ENCODE measurements at regions not wholly inside any gene's neighbourhood (a gene's known extent, or its start where the extent isn't known, plus 50 kb on each side); places are given as distances from the start of the nearest gene placed in this dataset.

DNA sequence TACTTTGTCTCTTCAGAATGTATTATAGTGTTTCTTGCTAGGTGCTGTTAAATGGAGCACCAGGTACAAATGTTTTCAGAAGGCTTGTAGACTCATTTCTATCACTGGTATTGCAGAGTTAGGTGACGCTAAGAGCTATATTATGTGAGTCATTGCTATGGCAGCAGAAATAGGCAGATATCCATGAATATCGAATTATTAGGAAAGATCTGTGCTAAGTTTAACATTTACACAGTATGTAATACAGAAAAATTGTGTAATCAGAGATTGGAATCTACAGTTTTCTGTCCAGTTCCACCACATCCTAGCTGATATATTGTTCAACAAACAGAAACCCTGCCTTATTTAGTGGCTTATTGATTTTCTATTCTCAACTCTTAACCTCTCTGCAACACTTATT lies 1025.5 kb downstream of the STIM2 start:
- Histone ChIP-seq H3K27me3 (ENCODE audit: control insufficient read depth, low read length) (no peaks in the 10 kb centered on the region), H4K20me1 (ENCODE audit: control insufficient read depth, insufficient read depth, low read depth, low read length) (no peaks in the 10 kb centered on the region), H3K9me2 (replicated peaks; ENCODE audit: control insufficient read depth, low read length) (no peaks in the 10 kb centered on the region), H3K36me3 (ENCODE audit: control insufficient read depth, low read length) (no peaks in the 10 kb centered on the region), H3K27ac (ENCODE audit: low read depth, low read length) (no peak overlapping the region), H3K4me2 (ENCODE audit: low read length) (no peak overlapping the region), H3F3A (ENCODE audit: control insufficient read depth, insufficient read depth) (no peaks in the 10 kb centered on the region), H3K79me2 (ENCODE audit: control insufficient read depth, low read length) (no peaks in the 10 kb centered on the region), H3K4me3 (ENCODE audit: low read length) (no peak overlapping the region), H3K9me3 (ENCODE audit: control insufficient read depth, insufficient read depth, low read length) (no peaks in the 10 kb centered on the region), H3K4me1 (ENCODE audit: control insufficient read depth, low read length) (no peaks in the 10 kb centered on the region)
- TF ChIP-seq, protein P1, sequence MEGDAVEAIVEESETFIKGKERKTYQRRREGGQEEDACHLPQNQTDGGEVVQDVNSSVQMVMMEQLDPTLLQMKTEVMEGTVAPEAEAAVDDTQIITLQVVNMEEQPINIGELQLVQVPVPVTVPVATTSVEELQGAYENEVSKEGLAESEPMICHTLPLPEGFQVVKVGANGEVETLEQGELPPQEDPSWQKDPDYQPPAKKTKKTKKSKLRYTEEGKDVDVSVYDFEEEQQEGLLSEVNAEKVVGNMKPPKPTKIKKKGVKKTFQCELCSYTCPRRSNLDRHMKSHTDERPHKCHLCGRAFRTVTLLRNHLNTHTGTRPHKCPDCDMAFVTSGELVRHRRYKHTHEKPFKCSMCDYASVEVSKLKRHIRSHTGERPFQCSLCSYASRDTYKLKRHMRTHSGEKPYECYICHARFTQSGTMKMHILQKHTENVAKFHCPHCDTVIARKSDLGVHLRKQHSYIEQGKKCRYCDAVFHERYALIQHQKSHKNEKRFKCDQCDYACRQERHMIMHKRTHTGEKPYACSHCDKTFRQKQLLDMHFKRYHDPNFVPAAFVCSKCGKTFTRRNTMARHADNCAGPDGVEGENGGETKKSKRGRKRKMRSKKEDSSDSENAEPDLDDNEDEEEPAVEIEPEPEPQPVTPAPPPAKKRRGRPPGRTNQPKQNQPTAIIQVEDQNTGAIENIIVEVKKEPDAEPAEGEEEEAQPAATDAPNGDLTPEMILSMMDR (IDR thresholded peaks at IDR 0.05; ENCODE audit: low read depth, low read length, poor library complexity, severe bottlenecking): no peak
- TF ChIP-seq EZH2phosphoT487 (IDR thresholded peaks at IDR 0.05; ENCODE audit: borderline replicate concordance, low read length): no peak

DNA sequence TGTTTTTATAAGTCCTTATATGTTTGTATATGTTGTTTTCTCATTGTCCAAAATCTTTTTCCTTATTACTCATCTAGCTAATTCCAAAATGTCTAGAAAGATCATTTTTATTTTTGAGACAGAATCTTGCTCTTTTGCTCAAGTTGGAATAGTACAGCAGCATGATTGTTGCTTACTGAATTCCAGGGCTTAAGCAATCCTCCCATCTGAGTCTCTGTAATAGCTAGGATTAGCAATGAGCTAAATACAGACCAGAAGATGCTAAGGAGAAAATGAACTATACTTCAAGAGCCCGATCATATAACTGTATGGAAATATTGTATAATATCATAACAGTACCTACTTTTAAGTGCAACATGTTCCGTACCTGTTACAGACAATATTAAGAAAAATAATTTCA lies 1027.0 kb downstream of the STIM2 start:
- H3K4me2 ChIP-seq (ENCODE audit: low read length): no peak overlapping the region
- H4K20me1 ChIP-seq (ENCODE audit: control insufficient read depth, insufficient read depth, low read depth, low read length): no peaks in the 10 kb centered on the region
- H3K79me2 ChIP-seq (ENCODE audit: control insufficient read depth, low read length): no peaks in the 10 kb centered on the region
- H3K27me3 ChIP-seq (ENCODE audit: control insufficient read depth, low read length): no peaks in the 10 kb centered on the region
- H3K36me3 ChIP-seq (ENCODE audit: control insufficient read depth, low read length): no peaks in the 10 kb centered on the region
- H3K4me1 ChIP-seq (ENCODE audit: control insufficient read depth, low read length): no peaks in the 10 kb centered on the region
- H3K9me3 ChIP-seq (ENCODE audit: control insufficient read depth, insufficient read depth, low read length): no peaks in the 10 kb centered on the region
- no peak overlapping the region for H3K27ac ChIP-seq (ENCODE audit: low read depth, low read length)
- no peaks in the 10 kb centered on the region for H3K9me2 ChIP-seq (replicated peaks; ENCODE audit: control insufficient read depth, low read length)
- H3K4me3 ChIP-seq (ENCODE audit: low read length): no peak overlapping the region
- no peaks in the 10 kb centered on the region for H3F3A ChIP-seq (ENCODE audit: control insufficient read depth, insufficient read depth)
- no peak for TF ChIP-seq EZH2phosphoT487 (IDR thresholded peaks at IDR 0.05; ENCODE audit: borderline replicate concordance, low read length)
- TF ChIP-seq, protein P1 (IDR thresholded peaks at IDR 0.05; ENCODE audit: low read depth, low read length, poor library complexity, severe bottlenecking): no peak

DNA sequence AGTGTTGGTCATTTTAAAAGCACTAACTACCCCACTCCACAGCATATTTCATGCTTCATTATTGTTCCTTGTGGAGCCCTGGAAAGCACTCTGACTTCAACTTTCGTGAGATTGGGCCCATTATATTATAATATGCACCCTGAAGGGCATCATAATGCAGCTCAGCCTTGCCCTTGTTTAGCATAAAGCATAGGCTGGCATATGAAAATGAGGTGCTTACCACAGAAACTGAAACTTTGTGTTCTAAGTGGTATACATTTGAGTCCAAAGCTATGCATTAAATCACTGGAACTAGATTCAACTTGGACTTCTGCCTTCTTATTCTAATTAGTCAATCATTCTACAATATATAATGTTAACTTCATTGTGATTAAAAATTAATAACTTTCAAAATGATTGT lies 1027.9 kb downstream of the STIM2 start:
- no peaks in the 10 kb centered on the region for H3K27me3 ChIP-seq (ENCODE audit: control insufficient read depth, low read length)
- H3K79me2 ChIP-seq (ENCODE audit: control insufficient read depth, low read length): no peaks in the 10 kb centered on the region
- H3K27ac ChIP-seq (ENCODE audit: low read depth, low read length): no peak overlapping the region
- no peaks in the 10 kb centered on the region for H3K9me3 ChIP-seq (ENCODE audit: control insufficient read depth, insufficient read depth, low read length)
- H3K4me1 ChIP-seq (ENCODE audit: control insufficient read depth, low read length): no peaks in the 10 kb centered on the region
- H3K4me3 ChIP-seq (ENCODE audit: low read length): no peak overlapping the region
- no peaks in the 10 kb centered on the region for H4K20me1 ChIP-seq (ENCODE audit: control insufficient read depth, insufficient read depth, low read depth, low read length)
- H3K4me2 ChIP-seq (ENCODE audit: low read length): no peak overlapping the region
- no peak for TF ChIP-seq EZH2phosphoT487 (IDR thresholded peaks at IDR 0.05; ENCODE audit: borderline replicate concordance, low read length)
- TF ChIP-seq, protein P1 (IDR thresholded peaks at IDR 0.05; ENCODE audit: low read depth, low read length, poor library complexity, severe bottlenecking): no peak
- H3F3A ChIP-seq (ENCODE audit: control insufficient read depth, insufficient read depth): no peaks in the 10 kb centered on the region
- H3K36me3 ChIP-seq (ENCODE audit: control insufficient read depth, low read length): no peaks in the 10 kb centered on the region
- H3K9me2 ChIP-seq (replicated peaks; ENCODE audit: control insufficient read depth, low read length): no peaks in the 10 kb centered on the region

DNA sequence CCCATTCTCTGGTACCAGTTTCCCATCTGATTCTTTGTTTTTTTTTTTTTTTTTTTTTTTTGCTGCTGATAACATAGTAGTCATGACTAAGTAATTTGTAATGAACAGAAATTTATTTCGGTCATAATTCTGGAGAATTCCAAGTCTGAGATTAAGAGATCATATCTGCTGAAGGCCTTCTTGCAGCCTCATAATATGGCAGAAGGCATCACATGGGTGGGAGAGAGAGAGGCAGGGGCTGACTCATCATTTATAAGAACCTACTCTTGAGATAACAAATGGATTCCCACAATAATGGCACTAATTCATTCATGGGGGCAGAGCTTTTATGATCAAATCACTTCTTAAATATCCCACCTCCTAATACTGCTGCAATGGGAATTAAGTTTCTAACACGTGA lies 1034.3 kb downstream of the STIM2 start:
- H4K20me1 ChIP-seq (ENCODE audit: control insufficient read depth, insufficient read depth, low read depth, low read length): no peaks in the 10 kb centered on the region
- H3K36me3 ChIP-seq (ENCODE audit: control insufficient read depth, low read length): no peaks in the 10 kb centered on the region
- no peak overlapping the region for H3K4me3 ChIP-seq (ENCODE audit: low read length)
- H3K79me2 ChIP-seq (ENCODE audit: control insufficient read depth, low read length): no peaks in the 10 kb centered on the region
- no peaks in the 10 kb centered on the region for H3F3A ChIP-seq (ENCODE audit: control insufficient read depth, insufficient read depth)
- H3K4me1 ChIP-seq (ENCODE audit: control insufficient read depth, low read length): no peaks in the 10 kb centered on the region
- no peak overlapping the region for H3K4me2 ChIP-seq (ENCODE audit: low read length)
- TF ChIP-seq, protein P1 (IDR thresholded peaks at IDR 0.05; ENCODE audit: low read depth, low read length, poor library complexity, severe bottlenecking): no peak
- no peak for TF ChIP-seq EZH2phosphoT487 (IDR thresholded peaks at IDR 0.05; ENCODE audit: borderline replicate concordance, low read length)
- H3K9me2 ChIP-seq (replicated peaks; ENCODE audit: control insufficient read depth, low read length): no peaks in the 10 kb centered on the region
- H3K9me3 ChIP-seq (ENCODE audit: control insufficient read depth, insufficient read depth, low read length): no peaks in the 10 kb centered on the region
- H3K27ac ChIP-seq (ENCODE audit: low read depth, low read length): no peak overlapping the region
- H3K27me3 ChIP-seq (ENCODE audit: control insufficient read depth, low read length): no peaks in the 10 kb centered on the region

Data from DOHH2 (cell line).